HS-27A (cell line): ENCODE measurements at regions not wholly inside any gene's neighbourhood (a gene's known extent, or its start where the extent isn't known, plus 50 kb on each side); places are given as distances from the start of the nearest gene placed in this dataset.
"Not testable (repeated sequence)": the region's sequence is repeated elsewhere in the genome, so short reads cannot be mapped to it uniquely, and the experiment has no call there.

Experiments used
- DNase-seq: peaks from one replicate; pipeline ENCODE4 v3.0.0-alpha.2; 2012; ENCODE audit warnings: low read depth, missing footprints

- DNase-seq: no peak
These were observed 72.5 kb downstream of the LHX2 start for GRCh38 chr9:124084087-124084486.

DNA sequence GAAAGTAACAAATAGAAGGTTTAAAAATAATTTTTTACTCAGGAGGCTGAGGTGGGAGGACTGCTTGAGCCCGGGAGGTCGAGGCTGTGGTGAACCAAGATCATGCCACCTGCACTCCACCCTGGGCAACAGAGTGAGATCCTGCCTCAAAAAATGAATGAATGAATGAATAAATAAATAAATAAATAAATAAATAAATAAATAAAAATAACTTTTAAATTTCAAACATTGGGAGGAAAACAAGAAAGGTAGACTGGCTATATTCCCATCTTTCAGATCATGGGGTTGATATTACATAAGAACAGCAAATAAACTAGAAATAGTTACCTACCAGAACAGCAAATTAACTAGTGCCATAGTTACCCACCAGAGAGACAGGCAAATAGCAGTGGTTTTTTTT, 75.7 kb downstream of the LHX2 start:
- no peak for DNase-seq

DNA sequence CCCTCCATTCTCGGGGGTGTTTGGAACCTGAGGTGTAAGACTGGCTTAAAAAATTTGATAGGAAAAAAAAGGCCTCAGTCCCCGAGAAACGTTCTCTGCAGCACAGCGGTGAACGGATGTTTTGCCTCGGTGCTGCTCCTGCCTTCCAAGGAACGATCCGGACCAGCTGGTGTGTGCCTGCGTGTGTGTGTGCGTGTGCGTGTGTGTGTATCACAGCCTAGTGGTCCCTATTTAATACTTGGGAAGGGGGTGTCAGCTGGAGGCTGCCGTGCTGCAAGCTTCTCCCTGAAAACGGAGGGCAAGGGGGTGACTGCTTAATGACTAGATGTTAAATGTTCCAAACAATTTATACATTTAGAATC, 76.9 kb downstream of the LHX2 start:
- DNase-seq: no peak

- DNase-seq: not testable (repeated sequence)
These were observed 78.3 kb downstream of the LHX2 start for GRCh38 chr9:124089631-124090488.

- no peak for DNase-seq
These were observed 86.8 kb downstream of the LHX2 start for GRCh38 chr9:124098141-124098905.

GRCh38 chr9:124099860-124100259, 88.3 kb downstream of the LHX2 start:
- no peak for DNase-seq

- DNase-seq: no peak
These were observed 89.8 kb downstream of the LHX2 start for GRCh38 chr9:124101215-124101968.

DNA sequence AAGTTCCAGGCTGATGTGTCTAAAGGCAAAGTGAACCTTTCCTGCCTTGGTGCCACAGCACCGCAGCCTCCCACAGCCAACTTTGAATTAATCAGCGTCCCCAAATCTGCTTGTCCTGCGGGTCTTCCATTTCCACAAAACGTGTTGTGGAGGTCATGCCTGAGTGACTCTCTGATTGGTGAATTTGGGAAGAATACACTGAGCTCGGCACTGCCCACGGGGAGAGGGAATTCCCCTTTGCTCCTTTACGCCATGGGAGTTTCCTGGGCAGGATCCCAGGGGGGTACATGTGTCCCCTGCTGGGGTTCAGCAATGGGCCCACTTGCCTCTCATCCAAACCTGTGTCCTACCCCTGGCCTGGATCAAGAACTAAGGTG, 90.4 kb downstream of the LHX2 start:
- no peak for DNase-seq

DNA sequence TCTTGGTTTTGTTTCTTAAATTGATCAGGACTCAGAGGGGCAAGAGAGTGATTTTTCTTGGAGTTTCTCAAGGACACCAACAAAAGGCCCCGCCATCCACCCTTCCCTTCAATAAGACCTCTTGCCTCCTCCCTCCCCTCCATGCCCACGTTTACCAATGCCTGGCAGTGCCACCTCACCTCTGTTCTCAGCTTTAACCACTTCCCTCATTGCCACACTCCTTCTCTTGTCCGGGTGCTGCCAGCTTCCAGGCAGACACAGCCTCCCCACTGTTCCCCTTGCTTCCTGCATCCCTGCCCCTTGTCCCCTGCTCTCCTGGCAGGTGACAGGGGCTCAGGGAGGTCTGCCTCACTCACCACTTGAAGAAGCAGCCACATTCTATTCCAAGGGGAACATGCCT, 90.8 kb downstream of the LHX2 start:
- DNase-seq: no peak

DNA sequence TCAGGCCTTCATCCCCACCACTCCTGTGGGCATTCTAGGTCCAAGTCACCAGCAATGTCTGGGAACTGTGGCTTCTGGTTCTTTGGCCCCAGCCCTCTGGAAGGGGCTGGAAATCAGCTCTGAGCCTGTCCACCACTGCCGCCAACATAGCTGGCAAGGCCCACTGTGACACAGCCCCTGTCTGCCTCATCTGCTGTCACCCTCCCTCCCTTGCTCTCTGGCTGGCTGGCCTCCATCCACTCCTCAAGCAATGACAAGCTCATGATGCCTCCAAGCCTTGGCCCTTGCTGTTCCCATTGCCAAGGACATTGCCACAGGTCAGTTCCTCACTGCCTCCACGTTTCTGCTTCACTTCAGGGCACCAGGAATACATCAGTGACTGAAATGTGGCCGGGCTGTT, 93.7 kb downstream of the LHX2 start:
- no peak for DNase-seq

DNA sequence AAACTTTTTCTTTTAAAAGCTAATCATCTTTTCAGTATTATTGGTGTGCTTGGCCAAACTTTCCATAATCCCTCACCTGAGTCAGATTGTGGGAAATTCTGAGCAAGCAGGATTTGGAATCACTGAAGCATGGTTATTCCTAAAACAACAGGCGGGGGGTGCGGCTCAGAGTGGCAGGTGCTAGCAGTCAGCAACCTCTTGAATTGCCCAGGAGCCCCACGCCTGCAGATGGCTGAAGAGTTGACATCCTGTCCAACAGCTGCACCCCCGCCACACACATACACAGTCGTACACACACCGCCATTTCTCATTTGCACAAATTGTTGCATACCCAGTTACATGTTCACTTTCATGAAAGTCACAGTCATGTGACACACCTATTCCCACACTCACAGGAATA, 96.6 kb downstream of the LHX2 start:
- DNase-seq: no peak

DNA sequence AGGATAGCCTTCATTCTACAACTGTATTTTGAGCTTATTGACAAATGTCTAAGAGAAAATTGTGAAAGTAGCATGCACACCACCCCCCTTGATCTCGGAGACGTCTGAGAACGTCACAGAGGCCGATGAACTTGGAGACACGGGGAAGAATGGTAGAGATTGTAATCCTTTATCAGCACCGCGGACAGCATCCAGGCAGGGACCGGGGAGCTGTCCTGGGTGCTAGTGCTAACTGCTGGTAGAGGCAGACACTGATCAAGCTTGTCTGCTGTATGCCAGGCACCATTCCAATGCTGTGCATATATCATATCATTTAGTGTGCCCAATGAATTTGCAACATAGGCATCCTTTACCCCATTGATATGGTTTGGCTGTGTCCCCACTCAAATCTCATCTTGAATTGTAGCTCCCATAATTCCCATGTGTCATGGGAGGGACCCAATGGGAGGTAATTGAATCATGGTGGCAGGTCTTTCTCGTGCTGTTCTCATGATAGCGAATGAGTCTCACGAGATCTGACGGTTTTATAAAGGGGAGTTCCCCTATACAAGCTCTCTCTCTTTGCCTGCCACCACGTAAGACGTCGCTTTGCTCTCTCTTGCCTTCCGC, 98.8 kb downstream of the LHX2 start:
- no peak for DNase-seq

- no peak for DNase-seq
These were observed 105.3 kb downstream of the LHX2 start for GRCh38 chr9:124116683-124117363.

- DNase-seq: no peak
These were observed 107.3 kb downstream of the LHX2 start for GRCh38 chr9:124118894-124119293.

GRCh38 chr9:124120272-124120671, 108.7 kb downstream of the LHX2 start:
- DNase-seq: no peak

- no peak for DNase-seq
These were observed 110.2 kb downstream of the LHX2 start for GRCh38 chr9:124121725-124122124.

- no peak for DNase-seq
These were observed 110.8 kb downstream of the LHX2 start for GRCh38 chr9:124122321-124122720.

GRCh38 chr9:124122813-124123462, 111.4 kb downstream of the LHX2 start:
- DNase-seq: no peak

DNA sequence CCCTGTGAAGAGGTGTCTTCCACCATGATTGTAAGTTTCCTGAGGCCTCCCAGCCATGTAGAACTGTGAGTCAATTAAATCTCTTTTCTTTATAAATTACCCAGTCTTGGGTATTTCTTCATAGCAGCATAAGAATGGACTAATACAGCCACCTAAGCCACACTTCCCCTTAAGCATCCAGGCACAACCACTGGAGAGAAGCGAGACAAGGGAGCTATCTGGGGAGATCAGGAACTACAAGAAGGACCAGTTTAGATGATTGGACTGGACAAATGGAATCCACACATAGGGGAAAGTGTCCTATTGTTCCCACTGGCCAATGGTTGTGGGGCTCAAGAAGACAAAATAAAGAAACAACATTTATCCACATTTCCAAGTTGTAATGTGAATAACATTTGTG, 112.1 kb downstream of the LHX2 start:
- DNase-seq: not testable (repeated sequence)

DNA sequence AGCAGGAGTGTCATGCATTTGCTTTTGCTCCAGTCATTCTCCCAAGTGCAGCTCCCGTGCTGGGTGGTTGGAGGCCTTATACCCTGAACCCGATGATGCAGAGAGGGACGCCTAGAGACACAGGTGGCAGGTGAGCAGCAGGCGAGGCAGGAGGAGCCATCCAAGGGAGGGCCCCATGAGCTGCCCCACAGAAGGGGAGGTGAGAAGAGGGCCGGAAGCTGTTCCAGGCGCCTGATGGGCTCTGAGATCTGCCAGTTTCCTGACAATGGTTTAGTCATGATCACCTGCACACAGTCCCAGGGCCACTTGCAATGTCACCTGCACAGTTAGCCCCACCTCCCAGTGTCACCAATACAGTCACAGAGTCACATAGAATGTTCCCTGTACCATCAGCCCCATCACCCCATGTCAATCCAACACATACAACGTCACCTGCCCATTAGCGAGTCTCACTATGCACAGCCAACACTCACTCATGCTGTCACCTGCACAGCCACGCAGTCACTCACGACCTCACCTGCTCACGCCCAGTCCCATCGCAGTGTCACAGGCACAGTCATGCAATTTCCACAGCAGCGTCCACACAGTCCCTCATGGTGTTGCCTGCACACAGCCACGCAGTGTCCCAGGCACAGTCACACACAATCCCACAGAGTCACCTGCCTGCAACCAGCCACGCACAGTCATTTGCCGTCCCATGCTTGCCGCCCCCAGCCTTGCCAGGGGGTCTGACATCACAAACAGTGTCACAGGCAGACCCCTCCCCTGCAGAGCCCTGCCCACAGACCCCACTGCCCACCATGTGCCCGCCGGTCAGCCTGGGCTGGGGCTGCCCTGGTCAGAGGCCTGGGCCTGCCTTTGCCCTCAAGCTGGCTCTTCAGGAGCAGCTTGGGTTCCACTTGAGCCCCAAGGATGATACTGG, 113.4 kb downstream of the LHX2 start:
- no peak for DNase-seq
